GM12878 (cell line): ENCODE measurements at regions not wholly inside any gene's neighbourhood (a gene's known extent, or its start where the extent isn't known, plus 50 kb on each side); places are given as distances from the start of the nearest gene placed in this dataset.
"Not testable (repeated sequence)": the region's sequence is repeated elsewhere in the genome, so short reads cannot be mapped to it uniquely, and the experiment has no call there.

ENCODE experiments used
- CTCF ChIP-seq, 3 experiments: IDR thresholded peaks in 2 of 3; conservative IDR thresholded peaks in 1 of 3; 2 replicates each; pipeline ENCODE4 v1.5.1; 2011; ENCODE audit warnings: low read depth in 3 of 3, low read length in 3 of 3, mild to moderate bottlenecking in 3 of 3, control low read depth in 2 of 3, moderate library complexity in 2 of 3, inconsistent platforms in 1 of 3, mixed read lengths in 1 of 3; ENCODE audit not compliant: control insufficient read depth in 2 of 3, insufficient read depth in 1 of 3; ENCODE audit errors: extremely low read depth in 1 of 3
- EZH2 ChIP-seq: IDR thresholded peaks from 2 replicates; pipeline ENCODE4 v1.6.1; 2012; ENCODE audit warnings: low read depth, mild to moderate bottlenecking, control low read depth, inconsistent platforms, low read length, borderline replicate concordance; ENCODE audit not compliant: control insufficient read depth
- JUND ChIP-seq: IDR thresholded peaks from 2 replicates; pipeline ENCODE4 v1.6.1; 2012; ENCODE audit warnings: low read depth, mild to moderate bottlenecking, low read length, improper control_type of control experiment, moderate library complexity
- RAD21 ChIP-seq: IDR thresholded peaks from 2 replicates; pipeline ENCODE4 v1.6.1; 2011; ENCODE audit warnings: mild to moderate bottlenecking, low read depth, low read length, moderate library complexity; ENCODE audit not compliant: insufficient read depth
- SPI1 ChIP-seq: IDR thresholded peaks from 2 replicates; pipeline ENCODE4 v1.6.1; 2011; ENCODE audit warnings: low read depth, mild to moderate bottlenecking, low read length, moderate library complexity, borderline replicate concordance; ENCODE audit not compliant: insufficient read depth
- SREBF2 ChIP-seq: IDR thresholded peaks from 2 replicates; pipeline ENCODE4 v1.6.1; 2012; ENCODE audit warnings: mild to moderate bottlenecking, low read length
- ZNF217 ChIP-seq: fragments of 450-650 bp; IDR thresholded peaks from 2 replicates; pipeline ENCODE4 v1.6.1; 2017; ENCODE audit warnings: antibody characterized with exemption, mild to moderate bottlenecking

- not testable (repeated sequence) for TF ChIP-seq CTCF (IDR thresholded peaks at IDR 0.05 in 2 of 3, conservative IDR thresholded peaks at IDR 0.05 in 1 of 3; ENCODE audit: control insufficient read depth in 2 of 3, extremely low read depth in 1 of 3, insufficient read depth in 1 of 3, low read depth in 3 of 3, low read length in 3 of 3); RAD21; EZH2; ZNF217; JUND; SREBF2; SPI1
Measured at GRCh38 chr6:50421041-50421440, 292.3 kb upstream of the TFAP2D start.
